ENCODE measurements at regions not wholly inside any gene's neighbourhood (a gene's known extent, or its start where the extent isn't known, plus 50 kb on each side); places are given as distances from the start of the nearest gene placed in this dataset.
"Not testable (repeated sequence)": the region's sequence is repeated elsewhere in the genome, so short reads cannot be mapped to it uniquely, and the experiment has no call there.

- H3K4me3 Mint-ChIP-seq, result no peak overlapping the region
- H3K9me3 Mint-ChIP-seq, result peaks cover 66% of the 10 kb centered on the region
- no peaks in the 10 kb centered on the region for H3K4me1 Mint-ChIP-seq (ENCODE audit: low read depth)
- no peaks in the 10 kb centered on the region; the same call in 1 of the 2 replicates for H3K27me3 Mint-ChIP-seq (ENCODE audit: insufficient read depth)
- DNase-seq, result no peak
- no peak overlapping the region for H3K27ac Mint-ChIP-seq
- no peak for TF ChIP-seq CTCF (IDR thresholded peaks at IDR 0.05)
- peaks cover 8% of the 10 kb centered on the region for H3K36me3 Mint-ChIP-seq (ENCODE audit: low read depth)
These were observed 855.9 kb downstream of the TBC1D22A start for GRCh38 chr22:47618180-47619010.

- no peak for TF ChIP-seq CTCF (IDR thresholded peaks at IDR 0.05)
- no peak for DNase-seq
- H3K27ac Mint-ChIP-seq, result no peak overlapping the region
- peaks cover 3% of the 10 kb centered on the region for H3K27me3 Mint-ChIP-seq (ENCODE audit: insufficient read depth)
- peaks cover 4% of the 10 kb centered on the region for H3K36me3 Mint-ChIP-seq (ENCODE audit: low read depth)
- peaks cover 62% of the 10 kb centered on the region for H3K9me3 Mint-ChIP-seq
- H3K4me1 Mint-ChIP-seq (ENCODE audit: low read depth), result no peaks in the 10 kb centered on the region
- no peak overlapping the region for H3K4me3 Mint-ChIP-seq
These were observed 854.7 kb downstream of the TBC1D22A start for GRCh38 chr22:47617186-47617585.

- Mint-ChIP-seq H3K4me3 (no peak overlapping the region), H3K27me3 (ENCODE audit: insufficient read depth) (peaks cover 3% of the 10 kb centered on the region), H3K36me3 (ENCODE audit: low read depth) (0 out of 2 replicates have a peak, but pooled peaks cover 3% of the 10 kb centered on the region), H3K4me1 (ENCODE audit: low read depth) (no peaks in the 10 kb centered on the region), H3K27ac (no peak overlapping the region), H3K9me3 (peaks cover 55% of the 10 kb centered on the region)
- TF ChIP-seq CTCF (IDR thresholded peaks at IDR 0.05), result no peak
- DNase-seq, result no peak
These were observed 854.1 kb downstream of the TBC1D22A start for GRCh38 chr22:47616396-47617020.

GRCh38 chr22:47615051-47615450 is 852.6 kb downstream of the TBC1D22A start:
- Mint-ChIP-seq H3K27ac (no peak overlapping the region), H3K36me3 (ENCODE audit: low read depth) (0 out of 2 replicates have a peak, but pooled peaks cover 3% of the 10 kb centered on the region), H3K9me3 (peaks cover 41% of the 10 kb centered on the region), H3K4me1 (ENCODE audit: low read depth) (no peaks in the 10 kb centered on the region), H3K27me3 (ENCODE audit: insufficient read depth) (peaks cover 3% of the 10 kb centered on the region), H3K4me3 (no peak overlapping the region)
- TF ChIP-seq CTCF (IDR thresholded peaks at IDR 0.05), result no peak
- DNase-seq, result no peak

GRCh38 chr22:47613606-47614350 is 851.3 kb downstream of the TBC1D22A start:
- Mint-ChIP-seq H3K36me3 (ENCODE audit: low read depth) (0 out of 2 replicates have a peak, but pooled peaks cover 3% of the 10 kb centered on the region), H3K4me1 (ENCODE audit: low read depth) (no peaks in the 10 kb centered on the region), H3K27ac (no peak overlapping the region), H3K4me3 (no peak overlapping the region), H3K9me3 (peaks cover 44% of the 10 kb centered on the region), H3K27me3 (ENCODE audit: insufficient read depth) (peaks cover 3% of the 10 kb centered on the region)
- TF ChIP-seq CTCF (IDR thresholded peaks at IDR 0.05), result no peak
- no peak for DNase-seq

GRCh38 chr22:47613181-47613580 is 850.7 kb downstream of the TBC1D22A start:
- not testable (repeated sequence) for DNase-seq; H3K4me1 Mint-ChIP-seq (ENCODE audit: low read depth); H3K27ac Mint-ChIP-seq; H3K36me3 Mint-ChIP-seq (ENCODE audit: low read depth); H3K4me3 Mint-ChIP-seq; H3K27me3 Mint-ChIP-seq (ENCODE audit: insufficient read depth)
- H3K9me3 Mint-ChIP-seq, result peaks cover 41% of the 10 kb centered on the region
